ENCODE measurements at regions not wholly inside any gene's neighbourhood (a gene's known extent, or its start where the extent isn't known, plus 50 kb on each side); places are given as distances from the start of the nearest gene placed in this dataset.

DNA sequence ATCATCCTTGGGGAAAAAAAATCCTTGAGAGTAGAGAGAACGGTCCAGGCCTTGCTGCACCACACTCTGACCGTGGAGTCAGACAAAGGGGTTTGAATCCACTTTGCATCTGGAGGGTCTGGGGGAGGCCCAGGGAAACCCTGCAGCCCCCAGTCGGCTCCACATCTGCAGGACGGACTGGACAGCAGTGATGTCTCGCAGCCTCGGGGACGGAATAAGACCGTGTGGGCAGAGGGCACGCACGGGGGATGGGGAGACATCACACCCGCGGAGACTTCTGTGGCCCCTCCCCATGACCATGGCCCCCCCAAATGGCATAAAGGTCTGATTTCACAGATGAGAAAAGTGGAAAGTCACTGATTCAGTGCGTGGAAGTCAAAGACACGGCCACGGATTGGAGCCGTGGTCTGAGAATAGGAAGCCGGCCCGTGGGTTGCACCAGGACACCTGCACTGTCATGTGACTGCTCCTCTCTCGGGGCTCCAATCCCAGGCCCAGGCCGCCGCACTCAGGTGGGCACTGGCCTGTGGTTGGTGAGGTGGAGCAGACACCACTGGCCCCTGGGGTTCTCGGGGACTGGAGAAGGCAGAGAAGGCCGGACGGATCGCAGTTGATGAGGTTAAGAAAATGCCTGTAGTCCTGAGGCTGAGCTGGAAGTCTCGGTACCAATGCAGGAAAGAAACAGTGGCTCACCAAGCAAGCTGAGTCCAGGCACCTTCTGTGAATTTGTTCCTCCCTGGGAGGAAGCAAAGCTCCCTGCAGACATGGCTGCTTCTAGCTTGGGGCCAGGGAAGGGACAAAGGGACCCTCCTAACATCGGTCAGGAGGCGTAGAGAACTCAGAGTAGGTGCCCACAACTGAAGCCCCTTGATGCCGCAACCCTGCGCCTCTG, 61.8 kb downstream of the RTP5 start:
- peaks cover 0 to 23% (median 17%) of the 10 kb centered on the region in 11 experiments; a peak in 15 of 22 replicates for H3K9me3 ChIP-seq (replicated peaks in 1 of 11)
- H3K4me3 ChIP-seq: no peak overlapping the region
- no peak overlapping the region for H3K9ac ChIP-seq
- H3K36me3 ChIP-seq: peaks cover 0 to 59% (median 43%) of the 10 kb centered on the region in 11 experiments; a peak in 18 of 22 replicates
- peak overlapping the region in 8 of 11 experiments; percentile 2 to 57 (median 30); a peak in 13 of 22 replicates for H3K4me2 ChIP-seq
- no peaks in the 10 kb centered on the region for H3K27me3 ChIP-seq
- no peak overlapping the region for H3K27ac ChIP-seq
- H3K4me1 ChIP-seq: peaks cover 13 to 52% (median 41%) of the 10 kb centered on the region in 10 experiments
- TF ChIP-seq Cebpa-rat (IDR thresholded peaks at IDR 0.05): no peak
- peaks cover 0 to 70% (median 38%) of the 10 kb centered on the region in 11 experiments; a peak in 17 of 22 replicates for H4K20me1 ChIP-seq

DNA sequence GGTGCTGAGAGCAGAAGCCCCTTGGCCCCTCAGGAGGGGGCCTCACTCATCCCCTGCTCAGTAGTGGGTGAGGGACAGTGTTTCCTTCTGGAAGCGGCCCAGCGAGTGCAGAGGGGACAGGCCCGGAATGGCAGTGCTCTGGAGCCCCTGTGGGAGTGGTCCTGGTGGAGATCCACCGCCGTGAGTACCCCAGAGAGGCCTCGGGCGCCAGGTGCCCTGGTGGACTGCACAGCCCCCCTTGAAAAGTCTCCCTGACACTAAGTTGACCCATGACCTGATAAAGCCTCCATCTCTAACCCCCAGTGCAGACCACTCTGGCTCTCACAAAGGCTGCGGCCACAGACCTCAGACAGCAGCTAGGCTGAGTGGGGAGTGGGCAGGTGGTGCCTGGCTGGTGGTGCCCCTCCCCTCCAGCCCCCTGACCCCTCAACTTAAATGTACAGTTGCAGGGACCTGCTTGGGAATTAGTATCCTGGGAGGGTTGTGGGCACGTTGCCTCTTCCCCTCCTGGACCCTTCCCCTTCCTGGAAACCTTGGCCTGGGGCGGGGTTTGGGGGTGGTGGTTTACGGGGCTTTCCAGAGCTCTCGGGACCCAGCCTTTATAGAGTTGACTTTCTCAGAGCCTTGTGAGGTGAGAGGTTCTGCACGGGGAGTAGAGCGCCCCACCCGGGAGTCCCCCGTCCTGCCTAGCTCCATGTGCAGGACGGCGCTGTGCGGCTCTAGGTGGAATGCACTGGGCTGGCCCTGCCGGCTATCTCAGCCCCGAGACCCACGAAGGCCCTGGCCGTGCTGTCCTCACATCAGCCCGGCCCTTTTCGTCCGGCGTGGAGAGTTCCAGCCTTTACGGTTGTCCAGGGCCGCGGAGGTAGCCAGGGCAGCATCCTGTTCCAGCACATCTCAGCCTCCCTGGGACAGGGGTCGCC, 62.7 kb downstream of the RTP5 start:
- TF ChIP-seq Cebpa-rat (IDR thresholded peaks at IDR 0.05): no peak
- Histone ChIP-seq H3K4me3 (no peak overlapping the region), H3K27ac (peak overlapping the region in 1 of 11 experiments; percentile 9; a peak in 1 of 22 replicates), H3K9ac (no peak overlapping the region), H4K20me1 (peaks cover 0 to 67% (median 29%) of the 10 kb centered on the region in 11 experiments; a peak in 15 of 22 replicates), H3K9me3 (replicated peaks in 1 of 11) (peaks cover 0 to 30% (median 17%) of the 10 kb centered on the region in 11 experiments; a peak in 15 of 22 replicates), H3K36me3 (peaks cover 0 to 67% (median 51%) of the 10 kb centered on the region in 11 experiments; a peak in 18 of 22 replicates), H3K4me2 (peak overlapping the region in 10 of 11 experiments; percentile 19 to 62 (median 50); a peak in 21 of 22 replicates), H3K27me3 (no peaks in the 10 kb centered on the region), H3K4me1 (peaks cover 13 to 43% (median 37%) of the 10 kb centered on the region in 10 experiments; a peak in 19 of 20 replicates)

DNA sequence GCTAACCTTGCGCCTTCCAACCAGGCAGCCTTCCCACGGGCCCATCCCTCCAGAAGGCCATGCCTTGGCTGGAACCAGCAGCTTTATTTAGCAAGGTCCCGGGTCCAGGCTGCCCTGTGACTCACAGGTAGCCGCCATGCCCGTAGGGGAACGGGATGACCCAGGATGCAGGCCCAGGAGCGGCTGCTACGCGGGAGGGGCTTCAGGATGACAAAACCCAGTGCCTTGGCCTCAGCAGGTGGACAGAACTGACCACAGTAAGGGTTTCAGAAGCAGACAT, 63.3 kb downstream of the RTP5 start:
- H3K9ac ChIP-seq: no peak overlapping the region
- peaks cover 0 to 66% (median 23%) of the 10 kb centered on the region in 11 experiments; a peak in 14 of 22 replicates for H4K20me1 ChIP-seq
- H3K4me3 ChIP-seq: no peak overlapping the region

DNA sequence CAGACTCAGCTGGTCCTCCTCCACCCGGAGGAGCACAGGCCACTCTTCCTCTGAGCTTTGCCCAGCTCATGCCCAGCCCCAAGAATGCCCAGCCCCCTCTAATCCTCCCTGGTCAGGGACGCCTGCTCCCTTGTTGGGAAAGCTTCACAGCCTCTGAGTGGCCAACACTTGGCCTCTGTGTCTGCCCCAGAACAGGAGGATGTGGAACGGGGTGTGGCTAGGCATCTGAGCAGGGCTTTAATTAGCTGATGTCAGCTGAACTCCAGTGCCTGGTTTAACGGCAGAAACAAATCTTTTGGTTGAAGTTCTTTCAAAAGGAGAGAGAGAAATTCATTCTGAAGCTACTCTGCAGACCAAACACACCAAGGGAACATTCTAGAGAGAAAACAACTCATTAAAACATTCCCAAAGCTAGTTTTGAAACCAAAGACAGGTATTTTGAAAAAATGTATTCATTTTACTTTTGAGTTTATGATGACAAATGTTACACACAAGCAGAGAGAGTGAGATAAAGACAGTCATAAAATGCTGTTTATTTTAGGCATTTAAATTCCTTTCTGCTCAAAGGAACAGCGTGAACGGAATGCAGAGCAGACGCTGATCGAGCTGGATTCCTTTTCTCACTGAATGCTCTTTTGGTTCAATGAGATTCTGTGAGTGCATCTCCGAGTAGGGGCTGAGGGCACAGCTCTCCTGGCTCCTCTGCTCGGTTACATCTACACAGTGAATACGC, 63.8 kb downstream of the RTP5 start:
- H4K20me1 ChIP-seq: peaks cover 0 to 62% (median 22%) of the 10 kb centered on the region in 11 experiments; a peak in 13 of 22 replicates
- no peak for TF ChIP-seq Cebpa-rat (IDR thresholded peaks at IDR 0.05)
- H3K4me1 ChIP-seq: peaks cover 13 to 41% (median 35%) of the 10 kb centered on the region in 10 experiments; a peak in 19 of 20 replicates
- peak overlapping the region in 1 of 11 experiments; percentile 9; a peak in 3 of 22 replicates for H3K27ac ChIP-seq
- H3K9ac ChIP-seq: no peak overlapping the region; a peak in 1 of 22 replicates
- no peaks in the 10 kb centered on the region for H3K27me3 ChIP-seq
- peaks cover 0 to 33% (median 17%) of the 10 kb centered on the region in 11 experiments; a peak in 15 of 22 replicates for H3K9me3 ChIP-seq (replicated peaks in 1 of 11)
- peaks cover 0 to 66% (median 51%) of the 10 kb centered on the region in 11 experiments; a peak in 18 of 22 replicates for H3K36me3 ChIP-seq
- no peak overlapping the region for H3K4me3 ChIP-seq
- peak overlapping the region in 10 of 11 experiments; percentile 3 to 62 (median 48); a peak in 18 of 22 replicates for H3K4me2 ChIP-seq

More for the DNA sequence above, 63.3 kb downstream of the RTP5 start:
- TF ChIP-seq Cebpa-rat (IDR thresholded peaks at IDR 0.05): no peak
- Histone ChIP-seq H3K4me2 (peak overlapping the region in 10 of 11 experiments; percentile 3 to 62 (median 48); a peak in 18 of 22 replicates), H3K36me3 (peaks cover 0 to 67% (median 51%) of the 10 kb centered on the region in 11 experiments; a peak in 18 of 22 replicates), H3K27me3 (no peaks in the 10 kb centered on the region), H3K9me3 (replicated peaks in 1 of 11) (peaks cover 0 to 33% (median 17%) of the 10 kb centered on the region in 11 experiments; a peak in 15 of 22 replicates), H3K4me1 (peaks cover 13 to 41% (median 35%) of the 10 kb centered on the region in 10 experiments; a peak in 19 of 20 replicates), H3K27ac (peak overlapping the region in 1 of 11 experiments; percentile 9; a peak in 3 of 22 replicates)

DNA sequence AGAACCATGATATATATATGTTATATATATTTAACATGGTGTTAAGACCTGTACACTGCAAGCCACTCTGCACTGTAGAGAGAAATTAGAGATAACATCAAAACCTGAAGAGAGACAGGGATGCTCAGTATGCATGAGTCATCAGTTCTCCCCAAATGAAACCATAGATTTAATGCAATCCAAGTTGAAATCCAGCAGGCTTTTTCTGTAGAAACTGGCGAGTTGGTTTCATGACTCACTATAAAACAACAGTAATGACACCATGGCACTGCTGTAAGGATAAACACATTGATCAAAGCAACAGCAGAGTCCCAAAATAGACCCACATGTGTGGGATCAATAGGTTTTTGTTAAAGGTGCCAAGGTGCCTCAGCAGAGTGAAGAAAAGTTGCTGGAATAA, 65.8 kb downstream of the RTP5 start:
- Histone ChIP-seq H4K20me1 (peaks cover 0 to 47% (median 21%) of the 10 kb centered on the region in 11 experiments; a peak in 13 of 22 replicates), H3K36me3 (peaks cover 0 to 85% (median 70%) of the 10 kb centered on the region in 11 experiments; a peak in 18 of 22 replicates), H3K4me3 (no peak overlapping the region), H3K4me1 (peaks cover 13 to 36% (median 29%) of the 10 kb centered on the region in 10 experiments; a peak in 19 of 20 replicates), H3K27ac (no peak overlapping the region), H3K9me3 (replicated peaks in 1 of 11) (peaks cover 2 to 51% (median 35%) of the 10 kb centered on the region in 11 experiments; a peak in 19 of 22 replicates), H3K9ac (no peak overlapping the region), H3K4me2 (no peak overlapping the region), H3K27me3 (no peaks in the 10 kb centered on the region)
- TF ChIP-seq Cebpa-rat (IDR thresholded peaks at IDR 0.05): no peak

DNA sequence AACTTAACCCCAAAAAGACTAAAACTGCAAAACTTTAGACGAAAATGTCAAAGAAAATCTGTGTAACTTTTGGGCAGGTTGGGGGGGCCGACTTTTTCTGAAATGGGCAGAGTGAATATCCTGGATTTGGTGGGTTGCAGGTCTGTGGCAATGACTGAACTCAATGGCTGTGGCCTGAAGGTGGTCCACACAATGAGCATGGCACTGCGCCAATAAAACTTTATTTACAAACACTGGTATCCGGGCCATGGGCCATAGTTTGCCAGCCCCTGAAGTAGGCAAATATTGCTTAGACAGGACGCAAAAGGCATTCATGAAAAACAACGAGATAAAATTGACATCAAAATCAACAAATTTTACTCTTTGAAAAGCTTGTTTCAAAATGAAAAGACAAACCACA, 66.2 kb downstream of the RTP5 start:
- H3K4me2 ChIP-seq: no peak overlapping the region
- H3K4me1 ChIP-seq: peaks cover 13 to 35% (median 28%) of the 10 kb centered on the region in 10 experiments; a peak in 19 of 20 replicates
- no peak for TF ChIP-seq Cebpa-rat (IDR thresholded peaks at IDR 0.05)
- no peak overlapping the region for H3K4me3 ChIP-seq
- no peaks in the 10 kb centered on the region for H3K27me3 ChIP-seq
- no peak overlapping the region for H3K9ac ChIP-seq
- no peak overlapping the region for H3K27ac ChIP-seq
- H3K36me3 ChIP-seq: peaks cover 0 to 89% (median 74%) of the 10 kb centered on the region in 11 experiments; a peak in 18 of 22 replicates
- peaks cover 0 to 42% (median 19%) of the 10 kb centered on the region in 11 experiments; a peak in 12 of 22 replicates for H4K20me1 ChIP-seq
- peaks cover 6 to 54% (median 36%) of the 10 kb centered on the region in 11 experiments; a peak in 19 of 22 replicates for H3K9me3 ChIP-seq (replicated peaks in 1 of 11)

DNA sequence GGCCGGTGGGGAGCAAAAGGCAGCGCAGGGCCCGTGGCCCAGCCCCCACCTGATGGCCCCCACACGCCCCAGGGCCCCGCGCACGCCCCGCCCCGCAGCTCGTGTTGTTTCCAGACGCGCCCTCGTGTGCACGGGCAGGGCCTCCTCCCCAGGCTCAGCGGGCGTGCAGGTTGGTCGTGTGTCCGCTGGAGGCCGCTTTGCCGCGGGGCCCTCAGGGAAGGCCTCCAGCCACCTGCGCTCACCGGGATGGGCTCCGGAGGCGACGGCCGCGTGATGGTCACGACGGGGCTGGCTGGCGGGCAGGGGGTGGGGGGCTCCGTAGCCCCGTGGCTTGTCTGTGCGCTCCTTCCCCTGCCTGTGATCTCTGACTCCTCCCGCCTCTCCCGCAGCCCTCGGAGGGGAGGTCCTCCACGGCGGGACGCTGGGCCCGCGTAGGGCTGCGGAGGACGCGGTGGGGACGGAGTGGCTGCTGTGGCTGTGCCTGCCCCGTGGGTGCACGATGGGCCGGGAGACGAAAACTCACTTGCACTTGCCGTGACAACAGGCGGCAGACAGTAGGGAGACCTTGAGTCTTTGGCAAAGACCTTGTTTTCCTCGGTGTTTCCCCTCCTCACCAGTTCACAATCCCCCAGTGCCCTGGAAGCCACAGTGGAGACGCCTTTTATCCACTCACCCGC, 67.1 kb downstream of the RTP5 start:
- no peak overlapping the region for H3K4me3 ChIP-seq
- H3K4me1 ChIP-seq: peaks cover 16 to 35% (median 27%) of the 10 kb centered on the region in 10 experiments
- no peak overlapping the region for H3K4me2 ChIP-seq
- TF ChIP-seq Cebpa-rat (IDR thresholded peaks at IDR 0.05): no peak
- no peaks in the 10 kb centered on the region for H3K27me3 ChIP-seq
- H4K20me1 ChIP-seq: peaks cover 0 to 41% (median 14%) of the 10 kb centered on the region in 11 experiments; a peak in 11 of 22 replicates
- H3K9ac ChIP-seq: no peak overlapping the region
- peaks cover 0 to 82% (median 70%) of the 10 kb centered on the region in 11 experiments; a peak in 18 of 22 replicates for H3K36me3 ChIP-seq
- H3K9me3 ChIP-seq (replicated peaks in 1 of 11): peaks cover 6 to 54% (median 36%) of the 10 kb centered on the region in 11 experiments; a peak in 19 of 22 replicates
- H3K27ac ChIP-seq: no peak overlapping the region

Measured in BLaER1 treated with 17β-estradiol and CSF1 and Interleukin-3, amounts not matched to agents 10 nM and 100 nM (cell line).